ENCODE measurements at regions not wholly inside any gene's neighbourhood (a gene's known extent, or its start where the extent isn't known, plus 50 kb on each side); places are given as distances from the start of the nearest gene placed in this dataset.

DNA sequence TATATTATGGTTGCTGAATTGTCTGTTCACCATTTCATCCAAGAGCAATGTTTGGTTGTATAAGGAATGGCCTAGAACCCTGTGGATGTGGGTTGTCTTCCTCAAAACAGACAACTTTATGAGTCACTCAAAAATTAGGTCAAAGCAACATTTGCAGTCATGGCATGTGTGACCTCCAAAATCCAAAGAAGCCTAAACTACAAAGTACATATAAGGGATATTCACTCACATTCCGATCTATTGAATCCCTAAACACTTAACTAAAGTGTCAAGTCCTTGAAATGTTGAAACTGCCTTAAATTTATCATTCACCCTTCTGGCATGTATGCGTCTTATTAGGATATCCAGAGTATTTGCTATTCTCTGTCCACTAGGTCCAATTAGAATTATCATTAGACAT lies 491.5 kb downstream of the NUF2 start:
- Mint-ChIP-seq H3K4me1 (ENCODE audit: low read depth) (no peaks in the 10 kb centered on the region), H3K9me3 (ENCODE audit: low read depth) (peaks cover 7% of the 10 kb centered on the region), H3K27ac (ENCODE audit: unreplicated experiment) (no peak overlapping the region), H3K36me3 (ENCODE audit: low read depth) (no peaks in the 10 kb centered on the region), H3K4me3 (ENCODE audit: unreplicated experiment) (no peak overlapping the region), H3K27me3 (ENCODE audit: low read depth) (no peaks in the 10 kb centered on the region)
- TF ChIP-seq, protein P1, sequence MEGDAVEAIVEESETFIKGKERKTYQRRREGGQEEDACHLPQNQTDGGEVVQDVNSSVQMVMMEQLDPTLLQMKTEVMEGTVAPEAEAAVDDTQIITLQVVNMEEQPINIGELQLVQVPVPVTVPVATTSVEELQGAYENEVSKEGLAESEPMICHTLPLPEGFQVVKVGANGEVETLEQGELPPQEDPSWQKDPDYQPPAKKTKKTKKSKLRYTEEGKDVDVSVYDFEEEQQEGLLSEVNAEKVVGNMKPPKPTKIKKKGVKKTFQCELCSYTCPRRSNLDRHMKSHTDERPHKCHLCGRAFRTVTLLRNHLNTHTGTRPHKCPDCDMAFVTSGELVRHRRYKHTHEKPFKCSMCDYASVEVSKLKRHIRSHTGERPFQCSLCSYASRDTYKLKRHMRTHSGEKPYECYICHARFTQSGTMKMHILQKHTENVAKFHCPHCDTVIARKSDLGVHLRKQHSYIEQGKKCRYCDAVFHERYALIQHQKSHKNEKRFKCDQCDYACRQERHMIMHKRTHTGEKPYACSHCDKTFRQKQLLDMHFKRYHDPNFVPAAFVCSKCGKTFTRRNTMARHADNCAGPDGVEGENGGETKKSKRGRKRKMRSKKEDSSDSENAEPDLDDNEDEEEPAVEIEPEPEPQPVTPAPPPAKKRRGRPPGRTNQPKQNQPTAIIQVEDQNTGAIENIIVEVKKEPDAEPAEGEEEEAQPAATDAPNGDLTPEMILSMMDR (IDR thresholded peaks at IDR 0.05) = no peak
- DNase-seq (ENCODE audit: low spot score) = no peak

DNA sequence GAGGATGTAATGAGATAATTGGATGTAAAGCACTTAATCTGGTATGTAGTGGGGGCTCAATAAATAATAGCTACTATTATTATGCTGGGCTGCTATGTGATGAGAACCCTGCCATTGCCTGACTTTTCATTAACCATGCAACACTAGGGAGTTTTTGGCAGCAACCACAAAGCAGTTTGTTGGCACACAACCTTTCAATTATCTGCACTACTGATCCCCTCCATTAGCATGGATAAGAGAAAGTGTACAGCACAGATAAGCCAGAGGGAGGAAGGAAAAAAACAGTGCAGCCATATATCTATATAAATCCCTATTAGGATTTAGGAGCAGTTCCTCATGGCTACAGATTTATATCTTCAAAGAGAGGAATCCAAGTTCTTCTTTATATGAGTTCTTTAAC lies 498.5 kb downstream of the NUF2 start:
- H3K4me1 Mint-ChIP-seq (ENCODE audit: low read depth) = peaks cover 7% of the 10 kb centered on the region
- TF ChIP-seq, protein P1 (IDR thresholded peaks at IDR 0.05) = no peak
- no peaks in the 10 kb centered on the region for H3K36me3 Mint-ChIP-seq (ENCODE audit: low read depth)
- peaks cover 4% of the 10 kb centered on the region for H3K9me3 Mint-ChIP-seq (ENCODE audit: low read depth)
- DNase-seq (ENCODE audit: low spot score) = no peak
- H3K27ac Mint-ChIP-seq (ENCODE audit: unreplicated experiment) = no peak overlapping the region
- no peak overlapping the region for H3K4me3 Mint-ChIP-seq (ENCODE audit: unreplicated experiment)
- peaks cover 5% of the 10 kb centered on the region for H3K27me3 Mint-ChIP-seq (ENCODE audit: low read depth)

DNA sequence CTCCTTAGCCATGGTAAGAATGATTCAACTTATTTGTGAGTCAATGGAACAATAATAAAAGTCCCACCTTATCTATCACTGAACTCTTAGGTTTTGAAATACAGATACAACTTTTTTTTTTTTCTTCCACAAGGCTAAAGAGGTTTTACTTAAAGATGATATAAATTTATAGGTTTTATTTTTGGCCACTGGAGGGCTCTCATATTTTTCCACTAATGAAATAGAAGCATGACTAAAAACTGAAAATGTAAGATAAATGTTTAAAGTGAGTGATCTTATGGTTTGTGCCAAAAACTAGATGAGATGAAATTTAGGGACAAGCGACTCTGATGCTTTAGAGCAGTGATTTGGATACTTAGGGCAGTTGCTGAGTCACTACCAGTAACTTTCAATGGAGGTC lies 499.0 kb downstream of the NUF2 start:
- Mint-ChIP-seq H3K4me3 (ENCODE audit: unreplicated experiment) (no peak overlapping the region), H3K36me3 (ENCODE audit: low read depth) (no peaks in the 10 kb centered on the region), H3K27ac (ENCODE audit: unreplicated experiment) (no peak overlapping the region), H3K4me1 (ENCODE audit: low read depth) (peaks cover 7% of the 10 kb centered on the region), H3K9me3 (ENCODE audit: low read depth) (peaks cover 5% of the 10 kb centered on the region), H3K27me3 (ENCODE audit: low read depth) (peaks cover 5% of the 10 kb centered on the region)
- DNase-seq (ENCODE audit: low spot score) = no peak
- TF ChIP-seq, protein P1 (IDR thresholded peaks at IDR 0.05) = peak; percentile 76

DNA sequence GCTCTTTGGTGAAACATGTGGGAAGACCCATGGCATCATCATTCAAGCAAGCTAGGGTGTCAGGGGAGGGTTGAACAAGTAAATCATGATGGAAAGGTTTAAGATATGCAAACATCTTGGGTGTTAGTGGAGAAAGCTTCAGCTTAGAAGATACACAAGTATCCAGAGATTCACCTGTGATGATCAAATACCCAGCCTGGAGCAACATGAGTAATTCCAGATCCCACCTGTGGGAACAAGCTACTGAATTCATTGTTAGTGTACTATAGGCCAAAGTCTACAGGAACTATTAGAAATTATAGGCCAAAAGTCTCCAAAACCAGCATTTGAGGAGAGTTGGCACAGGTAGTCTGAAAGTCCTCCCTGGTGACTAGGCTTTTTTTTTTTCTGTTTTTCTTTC lies 499.9 kb downstream of the NUF2 start:
- no peak for DNase-seq (ENCODE audit: low spot score)
- TF ChIP-seq, protein P1 (IDR thresholded peaks at IDR 0.05) = no peak
- H3K27me3 Mint-ChIP-seq (ENCODE audit: low read depth) = peaks cover 5% of the 10 kb centered on the region
- no peak overlapping the region for H3K4me3 Mint-ChIP-seq (ENCODE audit: unreplicated experiment)
- no peaks in the 10 kb centered on the region for H3K36me3 Mint-ChIP-seq (ENCODE audit: low read depth)
- no peak overlapping the region for H3K27ac Mint-ChIP-seq (ENCODE audit: unreplicated experiment)
- H3K4me1 Mint-ChIP-seq (ENCODE audit: low read depth) = peaks cover 7% of the 10 kb centered on the region
- peaks cover 5% of the 10 kb centered on the region for H3K9me3 Mint-ChIP-seq (ENCODE audit: low read depth)

DNA sequence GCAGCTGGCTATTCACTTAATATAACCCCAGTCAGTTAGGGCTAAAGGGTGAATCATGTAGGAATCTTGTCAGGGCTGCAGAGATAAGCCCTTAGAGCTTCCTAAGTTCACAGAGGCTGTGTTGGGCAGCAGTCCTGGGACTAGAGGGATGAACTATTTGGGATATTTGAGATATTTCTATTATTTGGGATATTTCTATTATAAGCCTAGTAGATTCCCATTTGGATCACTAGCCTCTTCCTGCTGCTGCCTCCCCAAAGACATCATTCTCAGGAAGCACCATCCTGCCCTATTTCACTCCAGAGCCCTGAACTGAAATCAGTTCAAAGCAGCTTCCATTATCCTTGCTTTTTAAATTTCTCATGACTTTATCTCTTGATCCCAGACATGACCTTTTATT lies 501.3 kb downstream of the NUF2 start:
- H3K27me3 Mint-ChIP-seq (ENCODE audit: low read depth) = peaks cover 5% of the 10 kb centered on the region
- peaks cover 5% of the 10 kb centered on the region for H3K9me3 Mint-ChIP-seq (ENCODE audit: low read depth)
- H3K4me3 Mint-ChIP-seq (ENCODE audit: unreplicated experiment) = no peak overlapping the region
- DNase-seq (ENCODE audit: low spot score) = no peak
- H3K27ac Mint-ChIP-seq (ENCODE audit: unreplicated experiment) = no peak overlapping the region
- peaks cover 7% of the 10 kb centered on the region for H3K4me1 Mint-ChIP-seq (ENCODE audit: low read depth)
- TF ChIP-seq, protein P1 (IDR thresholded peaks at IDR 0.05) = no peak
- H3K36me3 Mint-ChIP-seq (ENCODE audit: low read depth) = no peaks in the 10 kb centered on the region
